Lower leg skin (tissue), 3 donors: ENCODE measurements at regions not wholly inside any gene's neighbourhood (a gene's known extent, or its start where the extent isn't known, plus 50 kb on each side); places are given as distances from the start of the nearest gene placed in this dataset.

Source experiments
- POLR2A ChIP-seq, 2 donors: fragments of 450-650 bp; IDR thresholded peaks; one replicate each; pipeline ENCODE4 v1.6.1; 2016 to 2017; ENCODE audit warnings: antibody characterized with exemption in 2 of 2, mild to moderate bottlenecking in 1 of 2, moderate library complexity in 1 of 2
- TF ChIP-seq, protein P1 (sequence below), 3 donors: fragments of 450-650 bp; IDR thresholded peaks; one replicate each; pipeline ENCODE4 v1.5.1; 2016; ENCODE audit warnings: antibody characterized with exemption in 3 of 3, mild to moderate bottlenecking in 3 of 3, moderate library complexity in 2 of 3

DNA sequence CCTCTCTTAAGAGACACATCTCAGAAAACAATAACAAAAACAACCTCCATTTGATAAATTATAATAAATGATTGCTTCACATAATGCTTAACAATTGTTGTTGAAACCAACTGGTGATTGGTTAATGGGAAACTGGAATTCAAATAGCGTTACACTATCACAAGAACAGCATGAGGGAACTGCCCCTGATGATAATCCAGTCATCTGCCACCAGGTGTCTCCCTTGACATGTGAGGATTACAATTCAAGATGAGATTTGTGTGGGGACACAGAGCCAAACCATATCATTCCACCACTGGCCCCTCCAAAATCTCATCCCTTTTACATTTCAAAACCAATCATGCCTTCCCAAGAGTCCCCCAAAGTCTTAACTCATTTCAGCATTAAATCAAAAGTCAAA is 375.9 kb downstream of the BMPER start:
- TF ChIP-seq, protein P1, sequence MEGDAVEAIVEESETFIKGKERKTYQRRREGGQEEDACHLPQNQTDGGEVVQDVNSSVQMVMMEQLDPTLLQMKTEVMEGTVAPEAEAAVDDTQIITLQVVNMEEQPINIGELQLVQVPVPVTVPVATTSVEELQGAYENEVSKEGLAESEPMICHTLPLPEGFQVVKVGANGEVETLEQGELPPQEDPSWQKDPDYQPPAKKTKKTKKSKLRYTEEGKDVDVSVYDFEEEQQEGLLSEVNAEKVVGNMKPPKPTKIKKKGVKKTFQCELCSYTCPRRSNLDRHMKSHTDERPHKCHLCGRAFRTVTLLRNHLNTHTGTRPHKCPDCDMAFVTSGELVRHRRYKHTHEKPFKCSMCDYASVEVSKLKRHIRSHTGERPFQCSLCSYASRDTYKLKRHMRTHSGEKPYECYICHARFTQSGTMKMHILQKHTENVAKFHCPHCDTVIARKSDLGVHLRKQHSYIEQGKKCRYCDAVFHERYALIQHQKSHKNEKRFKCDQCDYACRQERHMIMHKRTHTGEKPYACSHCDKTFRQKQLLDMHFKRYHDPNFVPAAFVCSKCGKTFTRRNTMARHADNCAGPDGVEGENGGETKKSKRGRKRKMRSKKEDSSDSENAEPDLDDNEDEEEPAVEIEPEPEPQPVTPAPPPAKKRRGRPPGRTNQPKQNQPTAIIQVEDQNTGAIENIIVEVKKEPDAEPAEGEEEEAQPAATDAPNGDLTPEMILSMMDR (IDR thresholded peaks at IDR 0.05) = no peak
- TF ChIP-seq POLR2A (IDR thresholded peaks at IDR 0.05) = no peak
